Neural cell (in vitro differentiated cells): ENCODE measurements at regions not wholly inside any gene's neighbourhood (a gene's known extent, or its start where the extent isn't known, plus 50 kb on each side); places are given as distances from the start of the nearest gene placed in this dataset.

ENCODE experiments used
- H2AFZ ChIP-seq: fragments of 200-600, 300-800 bp; sonication (generic), shearing (Covaris generic); 2 replicates; pipeline ENCODE4 v1.6.0; 2014; ENCODE audit warnings: low read depth, mild to moderate bottlenecking, antibody characterized with exemption, low read length, moderate library complexity
- H3F3A ChIP-seq: fragments of 200-600 bp; shearing (Covaris generic); 2 replicates; pipeline ENCODE4 v1.6.1; 2016; ENCODE audit warnings: mild to moderate bottlenecking, moderate library complexity, mixed read lengths, antibody characterized with exemption, low read length; ENCODE audit not compliant: insufficient read depth, poor library complexity, severe bottlenecking
- H3K27ac ChIP-seq: fragments of 200-600, 300-800 bp; sonication (generic), shearing (Covaris generic); 2 replicates; pipeline ENCODE4 v1.5.1; 2014; ENCODE audit warnings: mild to moderate bottlenecking, low read length, moderate library complexity
- H3K27me3 ChIP-seq: fragments of 300-800, 200-600 bp; sonication (generic), shearing (Covaris generic); 2 replicates; pipeline ENCODE4 v1.6.0; 2014; ENCODE audit warnings: mild to moderate bottlenecking, low read depth, low read length, moderate library complexity; ENCODE audit not compliant: insufficient read depth
- H3K36me3 ChIP-seq: fragments of 300-800, 200-600 bp; sonication (generic), shearing (Covaris generic); 2 replicates; pipeline ENCODE4 v1.5.1; 2014; ENCODE audit warnings: mild to moderate bottlenecking, antibody characterized with exemption, low read length, moderate library complexity; ENCODE audit not compliant: insufficient read depth
- H3K4me2 ChIP-seq: fragments of 300-800, 200-600 bp; sonication (generic), shearing (Covaris generic); 2 replicates; pipeline ENCODE4 v1.6.0; 2014; ENCODE audit warnings: mild to moderate bottlenecking, low read length
- H3K4me3 ChIP-seq: fragments of 300-800, 200-600 bp; sonication (generic), shearing (Covaris generic); 2 replicates; pipeline ENCODE4 v1.5.1; 2014; ENCODE audit warnings: mild to moderate bottlenecking, low read length, moderate library complexity
- H3K79me2 ChIP-seq: fragments of 200-600 bp; shearing (Covaris generic); replicated peaks from 2 replicates; pipeline ENCODE4 v1.6.0; 2014; ENCODE audit warnings: mild to moderate bottlenecking, low read length, moderate library complexity; ENCODE audit not compliant: insufficient read depth
- H3K9ac ChIP-seq: fragments of 300-800, 200-600 bp; sonication (generic), shearing (Covaris generic); 2 replicates; pipeline ENCODE4 v1.6.1; 2016; ENCODE audit warnings: mild to moderate bottlenecking, low read length, mixed read lengths
- H3K9me2 ChIP-seq: fragments of 200-600 bp; shearing (Covaris generic); 2 replicates; pipeline ENCODE4 v1.6.1; 2016; ENCODE audit warnings: mild to moderate bottlenecking, low read length, mixed read lengths; ENCODE audit not compliant: insufficient read depth
- H3K9me3 ChIP-seq: fragments of 200-600, 300-800 bp; sonication (generic), shearing (Covaris generic); 2 replicates; pipeline ENCODE4 v1.6.1; 2016; ENCODE audit warnings: mild to moderate bottlenecking, mixed run types, low read length, moderate library complexity, mixed read lengths
- H4K20me1 ChIP-seq: fragments of 200-600 bp; shearing (Covaris generic); 2 replicates; pipeline ENCODE4 v1.6.1; 2016; ENCODE audit warnings: mild to moderate bottlenecking, mixed run types; ENCODE audit not compliant: insufficient read depth
- EP300 ChIP-seq: fragments of 450-650 bp; conservative IDR thresholded peaks from 2 replicates; pipeline ENCODE4 v1.6.1; 2014; ENCODE audit warnings: antibody characterized with exemption, mild to moderate bottlenecking, moderate library complexity; ENCODE audit not compliant: poor library complexity, severe bottlenecking
- EZH2 ChIP-seq: fragments of 200-600, 300-800 bp; shearing (Covaris generic), sonication (generic); IDR thresholded peaks from 2 replicates; pipeline ENCODE4 v1.6.1; 2014; ENCODE audit warnings: antibody characterized with exemption, low read length, borderline replicate concordance, mild to moderate bottlenecking; ENCODE audit not compliant: insufficient read depth, poor library complexity, severe bottlenecking
- MXI1 ChIP-seq: fragments of 450-650 bp; conservative IDR thresholded peaks from 2 replicates; pipeline ENCODE4 v1.6.1; 2014; ENCODE audit warnings: antibody characterized with exemption, mild to moderate bottlenecking; ENCODE audit not compliant: poor library complexity, severe bottlenecking
- POLR2AphosphoS5 ChIP-seq: IDR thresholded peaks from 2 replicates; pipeline ENCODE4 v1.6.1; 2012
- RAD21 ChIP-seq: fragments of 450-650 bp; conservative IDR thresholded peaks from 2 replicates; pipeline ENCODE4 v1.6.1; 2014; ENCODE audit warnings: antibody characterized with exemption, mild to moderate bottlenecking, moderate library complexity
- SMC3 ChIP-seq: fragments of 450-650 bp; conservative IDR thresholded peaks from 2 replicates; pipeline ENCODE4 v1.6.1; 2014; ENCODE audit warnings: antibody characterized with exemption, mild to moderate bottlenecking, moderate library complexity; ENCODE audit not compliant: poor library complexity
- TAF1 ChIP-seq: IDR thresholded peaks from 2 replicates; pipeline ENCODE4 v1.6.1; 2012; ENCODE audit warnings: low read depth
- TF ChIP-seq, protein P1 (sequence below): IDR thresholded peaks from 2 replicates; pipeline ENCODE4 v1.6.1; 2012; ENCODE audit warnings: borderline replicate concordance
- TF ChIP-seq, protein P2 (sequence below): fragments of 450-650 bp; IDR thresholded peaks from 2 replicates; pipeline ENCODE4 v1.5.1; 2014; ENCODE audit warnings: antibody characterized with exemption, mild to moderate bottlenecking, moderate library complexity; ENCODE audit not compliant: poor library complexity, severe bottlenecking

DNA sequence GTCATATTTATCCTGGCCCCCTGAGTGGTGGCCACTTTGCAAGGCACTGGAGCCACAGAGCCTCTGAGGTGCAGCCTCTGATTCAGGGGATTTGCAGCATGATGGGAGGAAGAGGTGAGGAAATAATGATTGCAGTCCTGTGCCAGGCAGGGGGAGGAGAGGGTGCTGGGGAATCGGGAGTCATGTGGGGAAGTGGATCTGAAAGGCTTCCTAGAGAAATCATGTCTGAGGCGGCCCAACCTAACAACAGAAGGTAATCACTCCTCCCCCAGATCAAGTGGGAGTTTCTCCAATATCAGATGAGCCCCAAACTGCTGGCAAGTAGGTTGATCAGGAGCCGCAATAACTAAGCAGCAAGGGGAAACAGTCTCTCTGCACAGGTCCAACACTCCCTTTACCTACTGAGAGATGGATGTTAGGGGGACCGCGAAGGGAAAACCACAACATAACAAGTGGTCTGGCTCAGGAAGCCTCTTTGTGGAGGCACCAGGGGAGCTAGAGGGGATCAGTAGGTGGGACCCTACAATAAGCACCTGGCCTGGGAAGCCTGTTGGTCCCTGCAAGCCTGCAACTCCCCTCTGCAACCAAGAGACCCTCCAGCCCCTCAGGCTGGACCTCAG lies 71.8 kb upstream of the NPAS2 start:
- H3K27ac ChIP-seq, result no peak overlapping the region
- no peak overlapping the region for H3K9ac ChIP-seq
- no peaks in the 10 kb centered on the region for H3K9me2 ChIP-seq
- H4K20me1 ChIP-seq, result no peaks in the 10 kb centered on the region
- H3K4me2 ChIP-seq, result no peak overlapping the region
- H2AFZ ChIP-seq, result no peak overlapping the region
- H3K9me3 ChIP-seq, result no peaks in the 10 kb centered on the region
- H3K27me3 ChIP-seq, result no peaks in the 10 kb centered on the region
- H3F3A ChIP-seq, result no peaks in the 10 kb centered on the region
- H3K79me2 ChIP-seq, result no peaks in the 10 kb centered on the region
- no peaks in the 10 kb centered on the region for H3K36me3 ChIP-seq
- no peak overlapping the region for H3K4me3 ChIP-seq
- no peak for TF ChIP-seq EP300
- no peak for TF ChIP-seq MXI1
- TF ChIP-seq, protein P1, sequence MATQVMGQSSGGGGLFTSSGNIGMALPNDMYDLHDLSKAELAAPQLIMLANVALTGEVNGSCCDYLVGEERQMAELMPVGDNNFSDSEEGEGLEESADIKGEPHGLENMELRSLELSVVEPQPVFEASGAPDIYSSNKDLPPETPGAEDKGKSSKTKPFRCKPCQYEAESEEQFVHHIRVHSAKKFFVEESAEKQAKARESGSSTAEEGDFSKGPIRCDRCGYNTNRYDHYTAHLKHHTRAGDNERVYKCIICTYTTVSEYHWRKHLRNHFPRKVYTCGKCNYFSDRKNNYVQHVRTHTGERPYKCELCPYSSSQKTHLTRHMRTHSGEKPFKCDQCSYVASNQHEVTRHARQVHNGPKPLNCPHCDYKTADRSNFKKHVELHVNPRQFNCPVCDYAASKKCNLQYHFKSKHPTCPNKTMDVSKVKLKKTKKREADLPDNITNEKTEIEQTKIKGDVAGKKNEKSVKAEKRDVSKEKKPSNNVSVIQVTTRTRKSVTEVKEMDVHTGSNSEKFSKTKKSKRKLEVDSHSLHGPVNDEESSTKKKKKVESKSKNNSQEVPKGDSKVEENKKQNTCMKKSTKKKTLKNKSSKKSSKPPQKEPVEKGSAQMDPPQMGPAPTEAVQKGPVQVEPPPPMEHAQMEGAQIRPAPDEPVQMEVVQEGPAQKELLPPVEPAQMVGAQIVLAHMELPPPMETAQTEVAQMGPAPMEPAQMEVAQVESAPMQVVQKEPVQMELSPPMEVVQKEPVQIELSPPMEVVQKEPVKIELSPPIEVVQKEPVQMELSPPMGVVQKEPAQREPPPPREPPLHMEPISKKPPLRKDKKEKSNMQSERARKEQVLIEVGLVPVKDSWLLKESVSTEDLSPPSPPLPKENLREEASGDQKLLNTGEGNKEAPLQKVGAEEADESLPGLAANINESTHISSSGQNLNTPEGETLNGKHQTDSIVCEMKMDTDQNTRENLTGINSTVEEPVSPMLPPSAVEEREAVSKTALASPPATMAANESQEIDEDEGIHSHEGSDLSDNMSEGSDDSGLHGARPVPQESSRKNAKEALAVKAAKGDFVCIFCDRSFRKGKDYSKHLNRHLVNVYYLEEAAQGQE, result no peak
- no peak for TF ChIP-seq SMC3
- no peak for TF ChIP-seq EZH2
- TF ChIP-seq, protein P2, sequence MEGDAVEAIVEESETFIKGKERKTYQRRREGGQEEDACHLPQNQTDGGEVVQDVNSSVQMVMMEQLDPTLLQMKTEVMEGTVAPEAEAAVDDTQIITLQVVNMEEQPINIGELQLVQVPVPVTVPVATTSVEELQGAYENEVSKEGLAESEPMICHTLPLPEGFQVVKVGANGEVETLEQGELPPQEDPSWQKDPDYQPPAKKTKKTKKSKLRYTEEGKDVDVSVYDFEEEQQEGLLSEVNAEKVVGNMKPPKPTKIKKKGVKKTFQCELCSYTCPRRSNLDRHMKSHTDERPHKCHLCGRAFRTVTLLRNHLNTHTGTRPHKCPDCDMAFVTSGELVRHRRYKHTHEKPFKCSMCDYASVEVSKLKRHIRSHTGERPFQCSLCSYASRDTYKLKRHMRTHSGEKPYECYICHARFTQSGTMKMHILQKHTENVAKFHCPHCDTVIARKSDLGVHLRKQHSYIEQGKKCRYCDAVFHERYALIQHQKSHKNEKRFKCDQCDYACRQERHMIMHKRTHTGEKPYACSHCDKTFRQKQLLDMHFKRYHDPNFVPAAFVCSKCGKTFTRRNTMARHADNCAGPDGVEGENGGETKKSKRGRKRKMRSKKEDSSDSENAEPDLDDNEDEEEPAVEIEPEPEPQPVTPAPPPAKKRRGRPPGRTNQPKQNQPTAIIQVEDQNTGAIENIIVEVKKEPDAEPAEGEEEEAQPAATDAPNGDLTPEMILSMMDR, result no peak
- TF ChIP-seq RAD21, result no peak
- TF ChIP-seq POLR2AphosphoS5, result no peak
- TF ChIP-seq TAF1, result no peak

DNA sequence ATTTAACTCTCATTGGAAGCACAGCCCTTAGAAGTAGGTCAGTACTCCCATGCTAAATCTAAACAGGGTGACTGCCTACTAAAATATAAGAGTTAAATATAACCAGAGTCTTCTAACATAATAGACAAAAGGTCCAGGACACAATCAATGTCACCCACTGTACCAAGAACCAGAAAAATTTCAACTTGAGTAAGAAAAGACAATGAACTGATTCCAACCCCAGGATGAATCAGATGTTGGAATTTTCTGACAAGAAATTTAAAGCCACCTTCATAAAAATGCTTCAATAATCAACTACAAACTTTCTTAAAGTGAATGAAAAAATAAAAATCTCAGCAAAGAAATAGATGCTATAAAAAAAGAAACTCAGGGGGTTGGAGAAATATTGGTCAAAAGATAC lies 71.3 kb upstream of the NPAS2 start:
- no peak overlapping the region for H3K27ac ChIP-seq

More for the DNA sequence above, 71.3 kb upstream of the NPAS2 start:
- Histone ChIP-seq H3F3A (no peaks in the 10 kb centered on the region), H3K9ac (no peak overlapping the region), H3K27me3 (no peaks in the 10 kb centered on the region), H3K79me2 (no peaks in the 10 kb centered on the region), H3K9me2 (no peaks in the 10 kb centered on the region), H3K4me2 (no peak overlapping the region), H3K36me3 (no peaks in the 10 kb centered on the region), H4K20me1 (no peaks in the 10 kb centered on the region), H3K9me3 (no peaks in the 10 kb centered on the region), H3K4me3 (no peak overlapping the region), H2AFZ (no peak overlapping the region)
- TF ChIP-seq EZH2 (no peak), EP300 (no peak), POLR2AphosphoS5 (no peak), MXI1 (no peak), SMC3 (no peak), TAF1 (no peak), RAD21 (no peak)
- TF ChIP-seq, protein P1, result no peak
- TF ChIP-seq, protein P2, result no peak
